Lung (tissue), 11 donors: ENCODE measurements at regions not wholly inside any gene's neighbourhood (a gene's known extent, or its start where the extent isn't known, plus 50 kb on each side); places are given as distances from the start of the nearest gene placed in this dataset.

Experiments used
- ATAC-seq: fragments of 200-7000 bp; cut with Tn5 transposase; one replicate; pipeline ENCODE4 v1.9.1; 2020; ENCODE audit warnings: moderate number of reproducible peaks; ENCODE audit not compliant: insufficient read depth, low FRiP score
- DNase-seq, 3 donors: peaks; one replicate each; pipeline ENCODE4 v3.0.0-alpha.2; 2013 to 2017
- H3K27ac ChIP-seq, 2 donors: one replicate each; pipeline ENCODE4 v1.5.1; 2013; ENCODE audit warnings: mild to moderate bottlenecking in 2 of 2, moderate library complexity in 2 of 2, control low read depth in 1 of 2, inconsistent platforms in 1 of 2, low read depth in 1 of 2, low read length in 1 of 2
- H3K27me3 ChIP-seq, 3 donors: one replicate each; pipeline ENCODE4 v1.5.1; 2013; ENCODE audit warnings: low read length in 2 of 3; ENCODE audit not compliant: control insufficient read depth in 3 of 3, insufficient read depth in 3 of 3
- H3K36me3 ChIP-seq, 4 donors: one replicate each; pipeline ENCODE4 v1.5.1; 2013; ENCODE audit warnings: low read length in 4 of 4, mild to moderate bottlenecking in 1 of 4, moderate library complexity in 1 of 4; ENCODE audit not compliant: control insufficient read depth in 4 of 4, insufficient read depth in 4 of 4
- H3K4me1 ChIP-seq, 5 donors: one replicate each; pipeline ENCODE4 v1.5.1; 2013; ENCODE audit warnings: low read length in 5 of 5, mild to moderate bottlenecking in 2 of 5, moderate library complexity in 1 of 5; ENCODE audit not compliant: control insufficient read depth in 5 of 5, insufficient read depth in 5 of 5
- H3K4me3 ChIP-seq: one replicate; pipeline ENCODE4 v1.5.1; 2013; ENCODE audit warnings: mild to moderate bottlenecking, control low read depth, moderate library complexity
- H3K9ac ChIP-seq, 2 donors: one replicate each; pipeline ENCODE4 v1.5.1; 2013; ENCODE audit warnings: low read length in 2 of 2, control low read depth in 1 of 2; ENCODE audit not compliant: insufficient read depth in 1 of 2
- H3K9me3 ChIP-seq, 4 donors: one replicate each; pipeline ENCODE4 v1.5.1; 2013; ENCODE audit warnings: low read length in 3 of 4, mild to moderate bottlenecking in 1 of 4, moderate library complexity in 1 of 4; ENCODE audit not compliant: control insufficient read depth in 4 of 4, insufficient read depth in 3 of 4
- CTCF ChIP-seq: IDR thresholded peaks from 2 replicates; pipeline ENCODE4 v1.5.1; 2012; ENCODE audit warnings: mild to moderate bottlenecking; ENCODE audit errors: control extremely low read depth, extremely low read depth
- WGBS, 2 donors: extraction: QIAGEN DNeasy Blood & Tissue Kit; methylation state at CpG; one replicate each; pipeline ENCODE4 v1.1.7; 2013; 5-methylcytosine and 5-hydroxymethylcytosine counted together
- donor health status: control.
- donor health status: control.
- donor health status: Bipolar disorder and iron deficiency.
- donor health status: healthy.
- donor health status: DM: yes; HTN: yes; CAD: no.

- no peaks in the 10 kb centered on the region for H3K36me3 ChIP-seq
- H3K9me3 ChIP-seq: peaks cover 0 to 7% (median 2%) of the 10 kb centered on the region in 4 donors
- 84 to 89% methylated on average over 6 of the region's 6 CpGs for WGBS, 2 donors
- no peak overlapping the region for H3K4me3 ChIP-seq
- H3K4me1 ChIP-seq: no peaks in the 10 kb centered on the region
- DNase-seq (no peak), ATAC-seq (no peak)
- H3K27ac ChIP-seq: no peak overlapping the region
- H3K27me3 ChIP-seq: no peaks in the 10 kb centered on the region
- TF ChIP-seq CTCF: no peak
- no peak overlapping the region for H3K9ac ChIP-seq
Observed at GRCh38 chr1:24988558-24988912, 58.5 kb upstream of the RUNX3 start.

DNA sequence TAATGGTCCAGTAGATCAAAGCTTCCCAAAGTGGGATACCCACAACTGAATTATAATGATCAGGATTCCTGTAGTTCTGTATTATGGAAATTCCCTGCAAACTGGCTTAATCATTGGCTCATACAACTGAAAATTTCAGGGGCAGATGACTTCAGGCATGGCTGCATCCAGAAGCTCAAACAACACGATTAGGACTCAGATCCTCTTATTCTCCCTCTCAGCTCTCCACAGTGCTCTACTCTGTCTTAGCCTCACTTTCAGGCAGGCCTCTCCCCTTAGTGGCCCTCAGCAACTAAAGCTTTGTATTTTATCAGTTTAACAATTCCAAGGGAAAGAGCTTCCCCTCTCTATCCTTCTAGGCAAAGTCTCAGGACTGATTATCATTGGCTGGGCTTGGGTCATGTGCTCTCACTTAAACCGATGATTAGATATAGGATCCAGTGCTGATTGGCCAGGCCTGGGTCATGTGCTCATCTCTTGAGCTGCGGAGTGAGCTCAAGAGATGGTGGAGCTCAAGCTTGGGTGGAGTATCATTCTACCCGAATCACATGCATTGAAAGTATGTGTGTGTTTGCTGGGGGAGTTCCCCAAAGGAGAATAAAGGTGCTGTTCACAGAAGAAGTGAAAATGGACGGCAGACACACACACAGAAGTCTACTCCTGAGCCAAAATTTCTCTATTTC is 57.9 kb upstream of the RUNX3 start:
- Histone ChIP-seq H3K36me3 (no peaks in the 10 kb centered on the region), H3K9ac (no peak overlapping the region), H3K4me1 (no peaks in the 10 kb centered on the region), H3K9me3 (peaks cover 0 to 7% (median 2%) of the 10 kb centered on the region in 4 donors), H3K27ac (no peak overlapping the region), H3K4me3 (no peak overlapping the region), H3K27me3 (no peaks in the 10 kb centered on the region)
- no peak for ATAC-seq
- DNase-seq: no peak
- no peak for TF ChIP-seq CTCF
- 76 to 87% methylated on average over 5 of the region's 5 CpGs for WGBS, 2 donors

DNA sequence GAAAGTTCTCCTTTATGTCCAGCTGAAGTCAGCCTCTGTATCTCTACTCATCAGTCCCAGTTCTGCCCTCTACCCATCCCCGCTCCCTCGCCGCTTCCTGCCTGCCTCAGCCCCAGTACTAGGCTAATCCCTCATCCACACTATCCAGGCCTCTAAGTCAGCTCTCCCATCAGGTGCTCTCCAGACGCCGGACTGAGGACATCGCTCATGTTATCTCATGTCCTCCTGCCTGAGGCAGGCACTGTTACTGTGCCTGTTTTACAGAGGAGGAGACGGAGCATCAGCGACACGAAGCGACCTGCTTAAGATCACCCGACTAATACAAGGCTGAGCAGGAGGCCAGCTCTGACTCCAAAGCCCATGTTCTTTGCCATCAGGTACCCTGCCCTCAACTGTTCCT is 57.3 kb upstream of the RUNX3 start:
- no peak for DNase-seq
- no peak overlapping the region for H3K9ac ChIP-seq
- ATAC-seq: no peak
- WGBS, 2 donors: 93 to 97% methylated on average over 11 of the region's 11 CpGs
- H3K4me1 ChIP-seq: no peaks in the 10 kb centered on the region
- H3K27me3 ChIP-seq: no peaks in the 10 kb centered on the region
- no peak overlapping the region for H3K4me3 ChIP-seq
- H3K9me3 ChIP-seq: peaks cover 0 to 4% (median 2%) of the 10 kb centered on the region in 4 donors
- no peaks in the 10 kb centered on the region for H3K36me3 ChIP-seq
- H3K27ac ChIP-seq: no peak overlapping the region
- TF ChIP-seq CTCF: no peak

DNA sequence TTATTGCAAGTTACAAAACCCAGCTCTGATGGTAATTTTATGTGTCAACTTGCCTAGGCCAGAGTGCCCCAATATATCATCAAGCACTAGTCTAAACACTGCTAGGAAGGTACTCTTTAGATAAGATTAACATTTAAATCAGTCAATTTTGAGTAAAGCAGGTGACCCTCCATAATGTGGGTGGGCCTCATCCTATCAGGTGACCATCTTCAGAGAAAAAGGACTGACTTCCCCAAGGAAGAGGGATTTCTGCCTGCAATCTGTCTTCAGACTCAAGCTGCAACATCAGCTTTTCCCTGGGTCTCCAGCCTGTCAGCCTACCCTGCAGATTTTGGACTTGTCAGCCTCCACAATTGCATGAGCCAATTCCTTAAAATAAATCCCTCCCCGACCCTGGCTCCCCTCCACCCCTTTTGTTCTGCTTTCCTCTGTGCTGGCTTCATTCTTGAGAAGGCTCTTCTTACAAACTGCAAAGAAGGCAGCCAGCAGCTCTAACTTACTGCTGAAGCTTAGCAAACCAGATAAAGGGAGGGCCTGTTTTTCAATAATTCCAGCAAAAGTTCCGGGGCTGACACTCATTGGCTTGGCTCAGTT is 56.4 kb upstream of the RUNX3 start:
- no peaks in the 10 kb centered on the region for H3K4me1 ChIP-seq
- ATAC-seq (no peak), DNase-seq (peak; percentile 52 to 82 (median 71))
- H3K36me3 ChIP-seq: no peaks in the 10 kb centered on the region
- no peak overlapping the region for H3K9ac ChIP-seq
- no peaks in the 10 kb centered on the region for H3K27me3 ChIP-seq
- no peak overlapping the region for H3K27ac ChIP-seq
- 52 to 60% methylated on average over 2 of the region's 2 CpGs for WGBS, 2 donors
- no peak overlapping the region for H3K4me3 ChIP-seq
- peaks cover 0 to 2% (median 0%) of the 10 kb centered on the region in 4 donors for H3K9me3 ChIP-seq
- TF ChIP-seq CTCF: no peak
